ENCODE measurements at regions not wholly inside any gene's neighbourhood (a gene's known extent, or its start where the extent isn't known, plus 50 kb on each side); places are given as distances from the start of the nearest gene placed in this dataset.

DNA sequence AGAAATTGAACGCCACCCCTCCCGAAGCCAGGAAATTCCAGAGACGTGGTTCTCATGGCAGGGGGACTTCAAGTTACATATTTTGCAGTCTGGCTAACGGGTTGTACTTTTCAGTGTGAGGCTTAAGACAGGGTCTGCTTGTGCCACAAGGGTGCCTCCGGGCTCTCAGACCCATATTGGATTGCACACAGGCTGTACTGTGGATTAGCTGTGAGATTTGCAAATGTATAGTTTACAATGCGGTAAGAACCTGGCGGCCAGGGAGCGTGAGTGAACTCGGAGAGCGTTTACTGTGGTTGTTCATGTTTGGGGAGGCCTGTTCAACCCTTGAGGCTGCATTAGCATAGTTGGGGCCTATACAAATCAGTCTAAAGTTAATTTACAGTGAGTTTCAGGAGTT, 143.9 kb upstream of the SIX2 start:
- Histone ChIP-seq H3K9me3 (replicated peaks; ENCODE audit: insufficient read depth, low read length) (no peaks in the 10 kb centered on the region), H3K79me2 (ENCODE audit: low read length) (no peaks in the 10 kb centered on the region), H4K20me1 (ENCODE audit: insufficient read depth, low read length) (no peaks in the 10 kb centered on the region), H3K4me3 (ENCODE audit: low read length) (no peak overlapping the region), H3F3A (ENCODE audit: insufficient read depth, low read length) (no peaks in the 10 kb centered on the region), H3K36me3 (replicated peaks; ENCODE audit: insufficient read depth, low read length) (no peaks in the 10 kb centered on the region), H3K4me2 (ENCODE audit: low read depth, low read length) (no peak overlapping the region), H2AFZ (ENCODE audit: low read length) (no peak overlapping the region), H3K27ac (ENCODE audit: low read length) (no peak overlapping the region), H3K4me1 (ENCODE audit: low read length) (no peaks in the 10 kb centered on the region), H3K9ac (ENCODE audit: low read length) (no peak overlapping the region), H3K9me2 (replicated peaks; ENCODE audit: insufficient read depth, low read length) (no peaks in the 10 kb centered on the region), H3K27me3 (replicated peaks; ENCODE audit: insufficient read depth, low read length) (no peaks in the 10 kb centered on the region)
- TF ChIP-seq EZH2phosphoT487 (IDR thresholded peaks at IDR 0.05; ENCODE audit: low read length) (no peak), EZH2 (optimal IDR thresholded peaks at IDR 0.05; ENCODE audit: low read depth, low read length) (no peak), CTCF (IDR thresholded peaks at IDR 0.05; ENCODE audit: low read length) (no peak)
- DNase-seq: no peak

DNA sequence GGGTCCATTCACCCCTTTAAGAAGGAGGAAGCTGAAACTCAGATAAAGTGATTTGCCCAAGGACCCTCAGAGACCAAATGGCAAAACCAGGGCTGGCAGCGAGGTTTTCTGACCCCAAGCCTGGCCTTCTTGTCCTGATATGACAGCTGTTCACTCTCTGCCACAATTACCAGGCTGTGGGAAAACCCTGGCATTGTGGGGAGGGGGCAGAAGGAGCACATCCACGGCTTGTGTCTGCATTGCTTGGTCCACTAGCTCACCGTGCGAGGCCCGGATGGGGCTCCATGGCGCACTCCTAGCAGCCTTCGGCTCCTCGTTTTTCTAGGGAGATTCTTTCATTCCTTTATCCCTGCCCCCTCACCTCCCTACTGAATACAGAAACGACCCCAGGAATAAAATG, 143.4 kb upstream of the SIX2 start:
- Histone ChIP-seq H3K9me2 (replicated peaks; ENCODE audit: insufficient read depth, low read length) (no peaks in the 10 kb centered on the region), H4K20me1 (ENCODE audit: insufficient read depth, low read length) (no peaks in the 10 kb centered on the region), H3K4me2 (ENCODE audit: low read depth, low read length) (no peak overlapping the region), H3K9ac (ENCODE audit: low read length) (no peak overlapping the region), H2AFZ (ENCODE audit: low read length) (no peak overlapping the region), H3K4me1 (ENCODE audit: low read length) (no peaks in the 10 kb centered on the region), H3K4me3 (ENCODE audit: low read length) (no peak overlapping the region), H3F3A (ENCODE audit: insufficient read depth, low read length) (no peaks in the 10 kb centered on the region), H3K9me3 (replicated peaks; ENCODE audit: insufficient read depth, low read length) (no peaks in the 10 kb centered on the region), H3K27me3 (replicated peaks; ENCODE audit: insufficient read depth, low read length) (no peaks in the 10 kb centered on the region), H3K36me3 (replicated peaks; ENCODE audit: insufficient read depth, low read length) (no peaks in the 10 kb centered on the region), H3K79me2 (ENCODE audit: low read length) (no peaks in the 10 kb centered on the region), H3K27ac (ENCODE audit: low read length) (no peak overlapping the region)
- TF ChIP-seq EZH2phosphoT487 (IDR thresholded peaks at IDR 0.05; ENCODE audit: low read length): no peak
- DNase-seq: no peak

- Histone ChIP-seq H3K9ac (ENCODE audit: low read length) (no peak overlapping the region), H3F3A (ENCODE audit: insufficient read depth, low read length) (no peaks in the 10 kb centered on the region), H3K9me3 (replicated peaks; ENCODE audit: insufficient read depth, low read length) (no peaks in the 10 kb centered on the region), H3K4me2 (ENCODE audit: low read depth, low read length) (no peak overlapping the region), H2AFZ (ENCODE audit: low read length) (no peak overlapping the region), H3K4me3 (ENCODE audit: low read length) (no peak overlapping the region), H3K27ac (ENCODE audit: low read length) (no peak overlapping the region), H3K9me2 (replicated peaks; ENCODE audit: insufficient read depth, low read length) (no peaks in the 10 kb centered on the region), H3K27me3 (replicated peaks; ENCODE audit: insufficient read depth, low read length) (no peaks in the 10 kb centered on the region), H3K79me2 (ENCODE audit: low read length) (no peaks in the 10 kb centered on the region), H4K20me1 (ENCODE audit: insufficient read depth, low read length) (no peaks in the 10 kb centered on the region), H3K36me3 (replicated peaks; ENCODE audit: insufficient read depth, low read length) (no peaks in the 10 kb centered on the region), H3K4me1 (ENCODE audit: low read length) (no peaks in the 10 kb centered on the region)
- no peak for DNase-seq
- no peak for TF ChIP-seq EZH2phosphoT487 (IDR thresholded peaks at IDR 0.05; ENCODE audit: low read length)
- TF ChIP-seq EZH2 (optimal IDR thresholded peaks at IDR 0.05; ENCODE audit: low read depth, low read length): no peak
- TF ChIP-seq CTCF (IDR thresholded peaks at IDR 0.05; ENCODE audit: low read length): no peak
These were observed 136.0 kb upstream of the SIX2 start for GRCh38 chr2:45145073-45145899.
